GM12872 (cell line): ENCODE measurements at regions not wholly inside any gene's neighbourhood (a gene's known extent, or its start where the extent isn't known, plus 50 kb on each side); places are given as distances from the start of the nearest gene placed in this dataset.

Source experiments
- TF ChIP-seq, protein P1 (sequence below): IDR thresholded peaks from 3 replicates; pipeline ENCODE4 v1.5.1; 2011; ENCODE audit warnings: low read depth, mild to moderate bottlenecking, low read length, moderate library complexity; ENCODE audit not compliant: insufficient read depth

DNA sequence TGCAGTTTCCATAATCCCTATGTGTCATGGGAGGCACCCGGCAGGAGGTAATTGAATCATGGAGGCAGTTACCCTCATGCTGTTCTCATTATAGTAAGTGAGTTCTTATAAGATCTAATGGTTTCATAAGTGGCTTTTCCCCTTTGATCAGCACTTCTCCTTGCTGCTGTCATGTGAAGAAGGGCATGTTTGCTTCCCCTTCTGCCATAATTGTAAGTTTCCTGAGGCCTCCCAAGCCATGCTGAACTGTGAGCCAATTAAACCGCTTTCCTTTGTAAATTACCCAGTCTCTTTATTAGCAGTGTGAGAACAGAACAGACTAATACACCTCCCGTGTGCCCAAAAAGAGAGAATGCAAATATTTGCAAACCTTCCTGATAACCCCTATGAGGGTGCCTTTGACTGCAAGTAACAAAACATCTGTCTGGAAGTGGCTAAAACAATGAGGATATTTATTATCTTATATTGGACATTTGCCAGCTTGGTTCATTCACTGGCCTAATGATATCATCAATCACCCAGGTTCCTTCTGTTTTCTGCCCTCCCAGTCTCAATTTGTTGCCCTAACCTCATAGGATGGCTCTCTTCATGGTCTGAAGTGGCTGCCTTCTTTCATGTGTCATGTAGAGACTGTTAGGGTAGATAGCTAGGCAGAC lies 68.7 kb downstream of the BHLHE40 start:
- TF ChIP-seq, protein P1, sequence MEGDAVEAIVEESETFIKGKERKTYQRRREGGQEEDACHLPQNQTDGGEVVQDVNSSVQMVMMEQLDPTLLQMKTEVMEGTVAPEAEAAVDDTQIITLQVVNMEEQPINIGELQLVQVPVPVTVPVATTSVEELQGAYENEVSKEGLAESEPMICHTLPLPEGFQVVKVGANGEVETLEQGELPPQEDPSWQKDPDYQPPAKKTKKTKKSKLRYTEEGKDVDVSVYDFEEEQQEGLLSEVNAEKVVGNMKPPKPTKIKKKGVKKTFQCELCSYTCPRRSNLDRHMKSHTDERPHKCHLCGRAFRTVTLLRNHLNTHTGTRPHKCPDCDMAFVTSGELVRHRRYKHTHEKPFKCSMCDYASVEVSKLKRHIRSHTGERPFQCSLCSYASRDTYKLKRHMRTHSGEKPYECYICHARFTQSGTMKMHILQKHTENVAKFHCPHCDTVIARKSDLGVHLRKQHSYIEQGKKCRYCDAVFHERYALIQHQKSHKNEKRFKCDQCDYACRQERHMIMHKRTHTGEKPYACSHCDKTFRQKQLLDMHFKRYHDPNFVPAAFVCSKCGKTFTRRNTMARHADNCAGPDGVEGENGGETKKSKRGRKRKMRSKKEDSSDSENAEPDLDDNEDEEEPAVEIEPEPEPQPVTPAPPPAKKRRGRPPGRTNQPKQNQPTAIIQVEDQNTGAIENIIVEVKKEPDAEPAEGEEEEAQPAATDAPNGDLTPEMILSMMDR: no peak

DNA sequence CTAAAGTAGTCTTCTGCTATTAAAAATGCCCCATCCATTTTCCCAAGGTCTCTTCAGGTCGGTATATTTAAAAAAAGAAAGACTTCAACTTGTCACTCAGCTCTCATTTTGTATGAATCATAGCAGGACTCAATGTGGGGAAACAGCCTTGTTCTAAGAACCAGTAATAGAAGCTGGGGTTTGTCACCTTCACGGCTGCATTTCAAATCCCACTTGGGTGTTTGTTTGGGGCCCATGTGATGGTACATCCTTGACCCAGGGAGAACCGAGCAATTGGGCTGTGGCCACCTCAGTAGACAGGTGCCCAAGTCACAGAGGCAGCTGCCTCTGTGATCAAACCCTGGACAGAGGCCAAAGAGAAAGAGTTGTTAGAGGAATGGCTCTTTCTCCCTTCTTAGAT lies 70.3 kb upstream of the ARL8B start:
- TF ChIP-seq, protein P1: no peak

DNA sequence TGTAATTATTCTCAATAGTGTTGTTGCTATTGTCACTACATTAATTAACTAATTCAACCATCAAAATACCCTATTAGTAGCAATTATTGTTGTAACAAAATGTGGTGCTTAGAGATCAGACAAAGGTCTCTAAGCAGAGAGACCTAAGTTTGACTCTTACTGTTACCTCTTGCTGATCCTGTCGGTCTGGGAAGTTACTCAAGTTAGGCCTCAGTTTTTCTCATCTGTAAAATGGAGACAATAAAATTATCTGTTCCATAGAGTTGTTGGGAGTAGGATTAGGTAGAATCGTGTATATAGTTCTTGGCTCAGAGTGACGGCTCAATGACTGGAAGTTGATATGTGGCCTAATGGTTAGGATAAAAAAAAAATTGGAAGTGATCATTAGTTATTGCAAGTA lies 69.8 kb upstream of the ARL8B start:
- TF ChIP-seq, protein P1: no peak

DNA sequence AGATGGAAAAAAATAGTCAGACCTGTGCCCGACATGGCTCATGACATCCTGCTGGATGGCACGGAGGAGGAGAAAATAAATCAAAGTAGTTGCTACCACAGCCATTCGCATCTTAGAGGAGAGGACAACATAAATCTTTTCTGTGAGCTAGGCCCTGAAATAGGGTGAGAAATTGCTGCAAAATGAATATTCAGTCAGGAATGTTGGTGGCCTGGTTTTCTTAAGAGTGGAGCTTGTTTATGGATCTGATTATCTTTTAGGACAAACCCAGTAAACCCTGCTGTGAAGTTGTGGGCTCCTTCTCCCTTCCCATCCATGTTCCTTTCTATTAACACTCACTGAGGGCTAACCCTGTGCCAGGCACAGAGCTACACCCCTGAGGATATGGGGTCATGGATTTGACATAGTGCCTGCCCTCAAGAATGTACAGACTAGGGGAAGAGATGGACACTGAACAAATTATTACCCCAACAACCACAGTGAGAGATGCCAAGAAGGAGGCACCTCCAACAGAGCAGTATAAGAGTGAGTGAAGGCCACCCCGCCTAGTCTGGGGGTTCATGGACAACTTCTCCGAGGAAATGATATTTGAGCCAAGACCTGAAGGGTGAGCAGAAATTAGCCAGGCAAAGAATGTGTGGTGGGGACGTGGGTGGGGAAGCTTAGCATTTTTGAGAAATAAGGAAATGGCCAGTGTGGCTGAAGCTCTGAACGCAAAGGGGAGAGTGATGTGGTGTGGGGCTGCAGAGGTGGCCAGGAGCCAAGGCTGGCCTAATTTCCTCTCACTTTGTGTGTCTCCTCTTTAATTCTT lies 68.9 kb upstream of the ARL8B start:
- TF ChIP-seq, protein P1: no peak

DNA sequence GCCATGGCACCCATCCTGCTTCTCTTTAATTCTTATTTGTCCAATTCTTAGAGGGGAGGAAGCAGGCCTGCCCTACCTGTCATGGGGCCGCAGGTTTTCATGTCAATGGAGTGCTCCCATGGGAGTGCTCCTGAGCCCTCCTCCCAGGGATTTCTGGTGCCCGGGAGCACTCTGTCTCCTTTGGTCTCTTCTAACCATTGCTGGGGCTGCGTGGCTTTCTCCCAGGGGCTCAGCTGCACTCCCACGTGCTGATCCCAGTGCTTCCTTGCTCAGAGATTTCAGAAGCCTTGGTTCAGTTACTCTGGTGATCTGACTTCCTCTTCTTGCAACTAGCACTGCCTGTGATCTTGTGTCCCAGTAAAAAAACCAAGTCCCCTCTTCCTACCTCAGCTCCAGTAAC lies 68.0 kb upstream of the ARL8B start:
- TF ChIP-seq, protein P1: no peak

DNA sequence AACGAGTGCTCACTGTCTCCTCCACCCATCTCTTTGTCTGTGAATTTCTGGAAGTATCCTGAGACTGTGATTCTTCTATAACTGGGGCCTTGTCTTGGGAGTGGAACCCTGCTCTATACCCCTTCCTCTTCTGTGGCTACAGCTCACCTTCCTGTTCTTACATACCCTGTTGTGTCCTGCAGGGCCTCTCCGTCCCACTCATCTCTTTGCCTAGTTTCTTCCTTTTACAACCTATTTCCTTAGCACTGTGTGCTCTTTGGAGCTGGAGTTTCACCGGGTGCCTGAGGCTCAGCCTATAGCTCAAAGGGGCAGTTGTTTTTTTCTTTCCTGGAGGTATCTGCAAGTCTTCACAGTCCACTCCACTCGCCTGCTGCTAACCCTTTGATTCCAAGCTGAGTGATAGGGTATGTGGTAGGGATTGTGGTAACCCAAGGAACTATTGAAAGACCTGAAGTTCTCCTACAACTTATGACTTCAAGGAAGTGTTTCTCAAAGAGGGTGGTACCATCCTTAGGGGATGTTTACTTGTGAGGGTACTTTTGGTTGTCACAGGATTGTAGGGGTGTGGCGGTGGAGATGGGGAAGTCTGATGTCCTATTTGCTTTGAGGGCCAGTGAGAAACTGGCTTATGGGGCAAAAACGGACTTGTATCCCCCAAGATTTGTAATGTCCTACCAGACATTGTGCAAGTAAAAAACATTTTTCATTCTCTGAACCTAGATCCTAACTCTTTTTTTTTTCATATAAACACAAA lies 66.6 kb upstream of the ARL8B start:
- TF ChIP-seq, protein P1: no peak

DNA sequence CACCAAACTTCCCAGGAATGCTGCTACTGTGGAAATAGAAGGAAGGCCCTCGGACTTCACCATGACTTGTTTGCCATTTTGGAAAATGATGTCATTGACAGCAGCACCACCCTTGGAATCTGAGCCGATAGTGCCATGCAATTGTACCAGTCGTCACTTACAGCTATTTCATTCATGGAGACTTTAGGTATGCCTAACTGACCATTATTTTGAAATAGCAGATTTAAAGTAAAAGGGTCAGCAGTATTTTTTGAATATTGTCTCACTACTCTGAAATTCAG lies 66.0 kb upstream of the ARL8B start:
- TF ChIP-seq, protein P1: no peak
